ENCODE measurements at regions not wholly inside any gene's neighbourhood (a gene's known extent, or its start where the extent isn't known, plus 50 kb on each side); places are given as distances from the start of the nearest gene placed in this dataset.

- DNase-seq = no peak
These were observed 565.7 kb downstream of the PPARGC1A start for GRCh38 chr4:23324021-23324690.

- DNase-seq = no peak
These were observed 566.4 kb downstream of the PPARGC1A start for GRCh38 chr4:23323436-23323835.

GRCh38 chr4:23322732-23323131, 567.1 kb downstream of the PPARGC1A start:
- no peak for DNase-seq

GRCh38 chr4:23320931-23321587, 568.8 kb downstream of the PPARGC1A start:
- DNase-seq = peak; percentile 51

GRCh38 chr4:23312686-23313085, 577.2 kb downstream of the PPARGC1A start:
- DNase-seq = no peak

GRCh38 chr4:23311983-23312382, 577.9 kb downstream of the PPARGC1A start:
- no peak for DNase-seq

- DNase-seq = no peak
These were observed 584.8 kb downstream of the PPARGC1A start for GRCh38 chr4:23305026-23305425.

- DNase-seq = no peak
These were observed 591.5 kb downstream of the PPARGC1A start for GRCh38 chr4:23298371-23298770.

- no peak for DNase-seq
These were observed 592.5 kb downstream of the PPARGC1A start for GRCh38 chr4:23297327-23297726.

- DNase-seq = no peak
These were observed 598.4 kb downstream of the GBA3 start for GRCh38 chr4:23291139-23291538.

GRCh38 chr4:23290656-23291055, 597.9 kb downstream of the GBA3 start:
- DNase-seq = no peak

- no peak for DNase-seq
These were observed 586.7 kb downstream of the GBA3 start for GRCh38 chr4:23279377-23279986.

GRCh38 chr4:23278845-23279244, 586.1 kb downstream of the GBA3 start:
- no peak for DNase-seq

- no peak for DNase-seq
These were observed 583.3 kb downstream of the GBA3 start for GRCh38 chr4:23276076-23276475.

GRCh38 chr4:23269566-23269965, 576.8 kb downstream of the GBA3 start:
- no peak for DNase-seq

- peak; percentile 72 for DNase-seq
These were observed 575.5 kb downstream of the GBA3 start for GRCh38 chr4:23268072-23268771.

- no peak for DNase-seq
These were observed 573.7 kb downstream of the GBA3 start for GRCh38 chr4:23266401-23266800.

GRCh38 chr4:23260511-23260910, 567.8 kb downstream of the GBA3 start:
- no peak for DNase-seq

- DNase-seq = no peak
These were observed 552.6 kb downstream of the GBA3 start for GRCh38 chr4:23245203-23245832.

GRCh38 chr4:23242962-23243361, 550.2 kb downstream of the GBA3 start:
- DNase-seq = no peak

- DNase-seq = no peak
These were observed 548.7 kb downstream of the GBA3 start for GRCh38 chr4:23241408-23241807.

- DNase-seq = no peak
These were observed 546.1 kb downstream of the GBA3 start for GRCh38 chr4:23238848-23239247.

- no peak for DNase-seq
These were observed 545.0 kb downstream of the GBA3 start for GRCh38 chr4:23237771-23238170.

All from NCI-H1105 treated with DMSO at 0.1 percent for 48 hours (cell line).